NCI-H2171 treated with DMSO at 0.1 percent for 48 hours (cell line): ENCODE measurements at regions not wholly inside any gene's neighbourhood (a gene's known extent, or its start where the extent isn't known, plus 50 kb on each side); places are given as distances from the start of the nearest gene placed in this dataset.

Experiments used
- DNase-seq: peaks from one replicate; lab custom pipeline; 2025; lab: John Stamatoyannopoulos, UW

- DNase-seq = no peak
Measured at GRCh38 chr7:41633690-41634089, 69.2 kb downstream of the INHBA start.

GRCh38 chr7:41630741-41631140 is 72.1 kb downstream of the INHBA start:
- DNase-seq = no peak

- no peak for DNase-seq
Measured at GRCh38 chr7:41629711-41630111, 73.2 kb downstream of the INHBA start.

GRCh38 chr7:41628901-41629300 is 74.0 kb downstream of the INHBA start:
- DNase-seq = no peak

GRCh38 chr7:41627645-41628298 is 75.1 kb downstream of the INHBA start:
- DNase-seq = no peak

GRCh38 chr7:41624818-41625217 is 78.1 kb downstream of the INHBA start:
- no peak for DNase-seq

- DNase-seq = no peak
Measured at GRCh38 chr7:41621953-41622831, 80.7 kb downstream of the INHBA start.

GRCh38 chr7:41617987-41618386 is 84.9 kb downstream of the INHBA start:
- no peak for DNase-seq

GRCh38 chr7:41612798-41613197 is 90.1 kb downstream of the INHBA start:
- DNase-seq = no peak

- no peak for DNase-seq
Measured at GRCh38 chr7:41612386-41612785, 90.5 kb downstream of the INHBA start.

GRCh38 chr7:41608447-41608846 is 94.4 kb downstream of the INHBA start:
- no peak for DNase-seq

GRCh38 chr7:41603985-41604384 is 98.9 kb downstream of the INHBA start:
- DNase-seq = no peak

- DNase-seq = no peak
Measured at GRCh38 chr7:41599760-41600159, 103.1 kb downstream of the INHBA start.

- DNase-seq = no peak
Measured at GRCh38 chr7:41592794-41593193, 110.1 kb downstream of the INHBA start.

GRCh38 chr7:41592236-41592635 is 110.7 kb downstream of the INHBA start:
- DNase-seq = no peak

GRCh38 chr7:41590986-41591385 is 111.9 kb downstream of the INHBA start:
- DNase-seq = no peak

GRCh38 chr7:41588341-41588740 is 114.5 kb downstream of the INHBA start:
- no peak for DNase-seq

- DNase-seq = no peak
Measured at GRCh38 chr7:41586931-41587640, 115.8 kb downstream of the INHBA start.

- DNase-seq = no peak
Measured at GRCh38 chr7:41584746-41585145, 118.1 kb downstream of the INHBA start.

- no peak for DNase-seq
Measured at GRCh38 chr7:41582116-41582515, 120.8 kb downstream of the INHBA start.

- no peak for DNase-seq
Measured at GRCh38 chr7:41581041-41581440, 121.8 kb downstream of the INHBA start.

GRCh38 chr7:41579961-41580935 is 122.6 kb downstream of the INHBA start:
- DNase-seq = no peak
